Activated T-helper 17 cell treated with anti-CD3 and anti-CD28 coated beads, Interleukin-2, amount 50 U/mL, for 72 hours (primary cell): ENCODE measurements at regions not wholly inside any gene's neighbourhood (a gene's known extent, or its start where the extent isn't known, plus 50 kb on each side); places are given as distances from the start of the nearest gene placed in this dataset.
A peak's percentile ranks its signal among the peaks of the same experiment; 100 is the strongest.
"Not testable (repeated sequence)": the region's sequence is repeated elsewhere in the genome, so short reads cannot be mapped to it uniquely, and the experiment has no call there.

Source experiments
- ATAC-seq: fragments of 150-1000 bp; cut with Tn5 transposase; replicated peaks from 2 replicates; pipeline ENCODE4 v1.10.0; 2021; ENCODE audit warnings: mild to moderate bottlenecking, moderate library complexity
- H3K27ac Mint-ChIP-seq: one replicate; pipeline ENCODE4 v1.8.0; 2022; ENCODE audit warnings: mixed read lengths
- H3K27me3 Mint-ChIP-seq: one replicate; pipeline ENCODE4 v1.8.0; 2022; ENCODE audit warnings: mixed read lengths
- H3K36me3 Mint-ChIP-seq: one replicate; pipeline ENCODE4 v1.8.0; 2022; ENCODE audit warnings: low read depth, mild to moderate bottlenecking, mixed read lengths
- H3K4me1 Mint-ChIP-seq: one replicate; pipeline ENCODE4 v1.8.0; 2022; ENCODE audit warnings: mixed read lengths
- H3K4me3 Mint-ChIP-seq: one replicate; pipeline ENCODE4 v1.8.0; 2022; ENCODE audit warnings: mild to moderate bottlenecking, mixed read lengths
- H3K9me3 Mint-ChIP-seq: one replicate; pipeline ENCODE4 v1.8.0; 2022; ENCODE audit warnings: mixed read lengths

GRCh38 chr1:234768171-234768568 is 158.2 kb upstream of the IRF2BP2 start:
- H3K9me3 Mint-ChIP-seq, result no peaks in the 10 kb centered on the region
- no peaks in the 10 kb centered on the region for H3K27me3 Mint-ChIP-seq
- H3K27ac Mint-ChIP-seq, result peak overlapping the region; percentile 60
- H3K36me3 Mint-ChIP-seq, result peaks cover 11% of the 10 kb centered on the region
- peaks cover 48% of the 10 kb centered on the region for H3K4me1 Mint-ChIP-seq
- peak overlapping the region; percentile 72 for H3K4me3 Mint-ChIP-seq
- ATAC-seq, result peak; percentile 8

DNA sequence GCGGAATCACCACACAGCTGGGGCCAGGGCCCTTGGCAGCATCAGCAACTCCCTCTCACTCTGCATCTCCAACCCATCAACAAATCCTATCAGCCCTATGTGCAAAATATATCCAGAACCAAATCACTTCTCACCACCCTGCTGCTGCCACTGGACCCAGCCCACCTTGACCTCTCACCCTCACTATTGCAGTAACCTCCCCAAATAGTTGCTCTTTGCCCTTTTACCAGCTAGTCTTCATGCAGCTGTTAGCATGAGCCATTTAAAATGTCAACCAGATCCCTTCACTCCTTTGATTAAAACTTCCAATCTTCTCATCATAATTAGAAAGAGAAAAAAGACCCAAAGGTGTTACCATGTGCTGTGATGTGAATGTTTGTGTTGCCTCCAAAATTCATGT is 155.7 kb upstream of the IRF2BP2 start:
- Mint-ChIP-seq H3K27ac (no peak overlapping the region), H3K9me3 (peaks cover 3% of the 10 kb centered on the region), H3K36me3 (no peaks in the 10 kb centered on the region), H3K4me3 (no peak overlapping the region), H3K27me3 (no peaks in the 10 kb centered on the region), H3K4me1 (peaks cover 32% of the 10 kb centered on the region)
- no peak for ATAC-seq

DNA sequence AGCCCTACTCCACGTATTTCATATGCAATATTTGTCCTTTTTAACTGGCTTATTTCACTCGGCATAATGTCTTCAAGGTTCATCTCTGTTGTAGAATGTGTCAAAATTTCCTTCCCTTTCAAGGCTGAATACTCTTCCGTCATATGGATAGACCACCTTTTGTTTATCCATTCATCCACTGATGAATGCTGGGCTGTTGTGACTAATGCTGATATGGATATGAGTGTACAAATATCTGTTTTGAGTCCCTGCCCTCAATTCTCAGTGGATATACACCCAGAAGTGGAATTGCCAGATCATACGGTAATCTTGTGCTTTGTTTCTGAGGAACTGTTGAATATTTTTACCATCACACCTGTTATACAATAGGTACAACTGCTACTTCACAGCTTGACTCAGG is 155.2 kb upstream of the IRF2BP2 start:
- H3K27ac Mint-ChIP-seq, result no peak overlapping the region
- peaks cover 32% of the 10 kb centered on the region for H3K4me1 Mint-ChIP-seq
- no peaks in the 10 kb centered on the region for H3K36me3 Mint-ChIP-seq
- H3K27me3 Mint-ChIP-seq, result no peaks in the 10 kb centered on the region
- ATAC-seq, result peak; percentile 32
- H3K4me3 Mint-ChIP-seq, result no peak overlapping the region
- H3K9me3 Mint-ChIP-seq, result peaks cover 3% of the 10 kb centered on the region

GRCh38 chr1:234763910-234764309 is 153.9 kb upstream of the IRF2BP2 start:
- Mint-ChIP-seq H3K9me3 (peaks cover 3% of the 10 kb centered on the region), H3K4me1 (peaks cover 30% of the 10 kb centered on the region), H3K4me3 (no peak overlapping the region), H3K36me3 (no peaks in the 10 kb centered on the region), H3K27ac (no peak overlapping the region), H3K27me3 (no peaks in the 10 kb centered on the region)
- ATAC-seq, result no peak

- no peaks in the 10 kb centered on the region for H3K27me3 Mint-ChIP-seq
- H3K4me3 Mint-ChIP-seq, result no peak overlapping the region
- peaks cover 27% of the 10 kb centered on the region for H3K4me1 Mint-ChIP-seq
- H3K27ac Mint-ChIP-seq, result no peak overlapping the region
- peaks cover 3% of the 10 kb centered on the region for H3K9me3 Mint-ChIP-seq
- H3K36me3 Mint-ChIP-seq, result no peaks in the 10 kb centered on the region
- no peak for ATAC-seq
Observed at GRCh38 chr1:234763367-234763766, 153.4 kb upstream of the IRF2BP2 start.

- H3K27ac Mint-ChIP-seq, result peak overlapping the region; percentile 43
- H3K4me1 Mint-ChIP-seq, result peaks cover 17% of the 10 kb centered on the region
- not testable (repeated sequence) for H3K36me3 Mint-ChIP-seq, H3K4me3 Mint-ChIP-seq, H3K9me3 Mint-ChIP-seq, ATAC-seq, H3K27me3 Mint-ChIP-seq
Observed at GRCh38 chr1:234762127-234762526, 152.1 kb upstream of the IRF2BP2 start.

- no peaks in the 10 kb centered on the region for H3K27me3 Mint-ChIP-seq
- ATAC-seq, result no peak
- no peaks in the 10 kb centered on the region for H3K36me3 Mint-ChIP-seq
- peak overlapping the region; percentile 37 for H3K4me3 Mint-ChIP-seq
- no peak overlapping the region for H3K27ac Mint-ChIP-seq
- H3K9me3 Mint-ChIP-seq, result peaks cover 3% of the 10 kb centered on the region
- H3K4me1 Mint-ChIP-seq, result peaks cover 13% of the 10 kb centered on the region
Observed at GRCh38 chr1:234760303-234760723, 150.3 kb upstream of the IRF2BP2 start.

- Mint-ChIP-seq H3K36me3 (no peaks in the 10 kb centered on the region), H3K4me1 (peaks cover 13% of the 10 kb centered on the region)
- no peak for ATAC-seq
Observed at GRCh38 chr1:234759888-234760287, 149.9 kb upstream of the IRF2BP2 start.

DNA sequence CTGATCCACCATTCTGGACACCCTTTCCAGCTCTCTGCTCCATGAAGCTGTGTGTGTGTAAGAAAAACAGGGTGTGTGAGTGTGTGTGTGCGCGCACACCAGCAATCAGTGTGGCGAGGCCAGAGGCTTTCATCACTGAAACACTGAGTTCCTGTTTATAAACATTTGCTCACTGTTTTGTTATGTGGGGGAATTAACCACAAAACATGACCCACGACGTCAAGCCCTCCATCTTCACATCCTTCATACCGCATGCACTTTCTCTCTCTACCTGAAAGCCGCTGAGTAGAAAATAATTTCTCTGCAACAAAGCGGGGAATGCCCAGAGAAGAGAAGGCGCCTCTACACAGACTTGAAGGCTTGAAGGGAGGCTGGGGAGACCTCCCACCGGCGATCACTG is 148.9 kb upstream of the IRF2BP2 start:
- Mint-ChIP-seq H3K27me3 (no peaks in the 10 kb centered on the region), H3K4me1 (peaks cover 13% of the 10 kb centered on the region), H3K36me3 (no peaks in the 10 kb centered on the region), H3K4me3 (peak overlapping the region; percentile 60), H3K27ac (peak overlapping the region; percentile 71), H3K9me3 (peaks cover 3% of the 10 kb centered on the region)
- ATAC-seq, result peak; percentile 87

More at GRCh38 chr1:234759888-234760287, 149.9 kb upstream of the IRF2BP2 start:
- Mint-ChIP-seq H3K27ac (no peak overlapping the region), H3K27me3 (no peaks in the 10 kb centered on the region), H3K4me3 (peak overlapping the region; percentile 37), H3K9me3 (peaks cover 3% of the 10 kb centered on the region)

- H3K4me1 Mint-ChIP-seq, result peaks cover 13% of the 10 kb centered on the region
- no peak for ATAC-seq
- H3K27ac Mint-ChIP-seq, result no peak overlapping the region
- no peaks in the 10 kb centered on the region for H3K9me3 Mint-ChIP-seq
- H3K27me3 Mint-ChIP-seq, result no peaks in the 10 kb centered on the region
- H3K4me3 Mint-ChIP-seq, result no peak overlapping the region
- no peaks in the 10 kb centered on the region for H3K36me3 Mint-ChIP-seq
Observed at GRCh38 chr1:234756857-234757256, 146.9 kb upstream of the IRF2BP2 start.

- ATAC-seq, result no peak
- Mint-ChIP-seq H3K4me1 (peaks cover 9% of the 10 kb centered on the region), H3K36me3 (no peaks in the 10 kb centered on the region), H3K27ac (no peak overlapping the region), H3K9me3 (no peaks in the 10 kb centered on the region), H3K4me3 (no peak overlapping the region), H3K27me3 (no peaks in the 10 kb centered on the region)
Observed at GRCh38 chr1:234756066-234756774, 146.2 kb upstream of the IRF2BP2 start.

DNA sequence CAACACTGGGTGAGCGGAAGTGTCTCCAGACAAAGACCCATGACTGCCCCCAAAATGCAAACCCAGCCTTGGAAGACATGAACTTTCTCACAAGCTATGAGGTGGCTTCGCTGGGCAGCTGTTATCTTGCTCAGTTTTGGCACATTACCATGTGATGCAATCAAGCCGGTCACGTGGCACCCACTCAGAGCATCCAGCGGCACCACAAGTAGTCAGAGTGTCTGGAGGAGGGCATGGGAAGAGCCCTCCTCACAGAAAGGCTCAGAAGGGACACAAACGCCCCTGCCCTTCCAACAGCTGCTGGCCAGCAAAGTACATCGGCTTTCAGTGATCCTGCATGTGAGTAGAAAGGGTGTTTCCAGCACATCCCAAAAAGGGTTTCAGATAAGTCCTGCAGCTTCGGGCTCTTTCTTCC is 145.5 kb upstream of the IRF2BP2 start:
- no peaks in the 10 kb centered on the region for H3K9me3 Mint-ChIP-seq
- no peaks in the 10 kb centered on the region for H3K27me3 Mint-ChIP-seq
- no peak overlapping the region for H3K4me3 Mint-ChIP-seq
- no peak for ATAC-seq
- no peak overlapping the region for H3K27ac Mint-ChIP-seq
- no peaks in the 10 kb centered on the region for H3K36me3 Mint-ChIP-seq
- peaks cover 7% of the 10 kb centered on the region for H3K4me1 Mint-ChIP-seq

- H3K4me3 Mint-ChIP-seq, result no peak overlapping the region
- no peaks in the 10 kb centered on the region for H3K9me3 Mint-ChIP-seq
- ATAC-seq, result no peak
- H3K4me1 Mint-ChIP-seq, result peaks cover 3% of the 10 kb centered on the region
- no peaks in the 10 kb centered on the region for H3K27me3 Mint-ChIP-seq
- H3K36me3 Mint-ChIP-seq, result no peaks in the 10 kb centered on the region
- H3K27ac Mint-ChIP-seq, result no peak overlapping the region
Observed at GRCh38 chr1:234753979-234754378, 144.0 kb upstream of the IRF2BP2 start.

DNA sequence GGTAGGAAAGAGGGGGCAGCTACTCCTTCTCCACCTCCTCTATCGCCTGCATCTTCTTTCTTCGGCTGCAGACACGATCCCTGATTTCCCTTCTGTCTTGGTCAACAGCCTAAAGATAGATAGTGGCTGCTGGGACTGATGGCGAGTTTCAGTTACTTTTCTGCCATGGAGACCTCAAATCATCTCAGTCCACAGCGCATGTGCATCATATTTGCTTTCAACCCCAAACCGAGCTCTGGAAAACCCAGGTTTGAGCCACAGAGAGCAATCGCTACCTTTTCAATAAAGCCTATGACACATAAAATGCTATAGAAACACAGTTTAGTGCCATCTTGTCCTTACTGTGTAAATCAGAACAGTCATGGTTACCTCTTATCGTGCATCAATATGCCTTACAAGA is 142.9 kb upstream of the IRF2BP2 start:
- no peaks in the 10 kb centered on the region for H3K9me3 Mint-ChIP-seq
- no peak overlapping the region for H3K27ac Mint-ChIP-seq
- ATAC-seq, result no peak
- H3K4me1 Mint-ChIP-seq, result no peaks in the 10 kb centered on the region
- H3K27me3 Mint-ChIP-seq, result no peaks in the 10 kb centered on the region
- no peaks in the 10 kb centered on the region for H3K36me3 Mint-ChIP-seq
- H3K4me3 Mint-ChIP-seq, result no peak overlapping the region

DNA sequence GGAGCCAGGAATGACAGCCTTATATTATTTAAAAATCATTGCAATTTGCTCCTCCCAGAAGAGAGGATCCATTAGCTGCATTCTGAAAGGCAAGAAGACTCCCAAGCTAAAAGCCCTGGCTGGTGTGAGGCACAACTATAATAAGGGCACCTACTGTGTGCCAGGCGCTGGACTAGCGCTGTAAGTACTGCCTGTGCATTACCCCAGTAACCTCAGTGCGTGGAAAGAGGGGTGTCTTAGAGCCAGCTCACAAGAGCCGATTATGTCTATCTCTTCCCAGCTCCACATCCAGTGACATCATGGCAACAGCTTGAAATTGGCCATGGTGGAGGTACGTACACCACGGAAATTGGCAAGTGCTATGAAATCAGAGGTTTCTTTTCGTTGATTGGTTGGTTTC is 141.7 kb upstream of the IRF2BP2 start:
- no peak overlapping the region for H3K27ac Mint-ChIP-seq
- H3K27me3 Mint-ChIP-seq, result no peaks in the 10 kb centered on the region
- H3K36me3 Mint-ChIP-seq, result no peaks in the 10 kb centered on the region
- no peaks in the 10 kb centered on the region for H3K9me3 Mint-ChIP-seq
- ATAC-seq, result no peak
- H3K4me1 Mint-ChIP-seq, result no peaks in the 10 kb centered on the region
- H3K4me3 Mint-ChIP-seq, result no peak overlapping the region
